COR-L47 (cell line): ENCODE measurements at regions not wholly inside any gene's neighbourhood (a gene's known extent, or its start where the extent isn't known, plus 50 kb on each side); places are given as distances from the start of the nearest gene placed in this dataset.
"Not testable (repeated sequence)": the region's sequence is repeated elsewhere in the genome, so short reads cannot be mapped to it uniquely, and the experiment has no call there.

Experiments
- DNase-seq: peaks from one replicate; lab custom pipeline; 2025; lab: John Stamatoyannopoulos, UW

DNA sequence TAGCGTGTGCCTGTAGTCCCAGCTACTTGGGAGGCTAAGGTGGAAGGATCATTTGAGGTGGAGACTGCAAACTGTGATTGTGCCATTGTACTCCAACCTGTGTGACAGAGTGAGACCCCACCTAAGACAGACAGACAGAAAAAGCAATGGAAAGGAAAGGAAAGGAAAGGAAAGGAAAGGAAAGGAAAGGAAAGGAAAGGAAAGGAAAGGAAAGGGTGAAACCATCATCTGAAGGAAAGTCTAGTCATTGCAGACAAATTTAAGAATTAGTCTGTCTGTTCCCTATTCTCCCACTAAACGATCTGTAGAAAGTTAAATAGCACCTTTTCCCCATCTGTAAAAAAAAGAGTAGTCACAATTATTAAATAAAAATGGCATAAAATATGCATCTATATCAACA lies 91.1 kb upstream of the SKAP2 start:
- DNase-seq = no peak

GRCh38 chr7:26954951-26955350 lies 90.6 kb upstream of the SKAP2 start:
- DNase-seq = no peak

DNA sequence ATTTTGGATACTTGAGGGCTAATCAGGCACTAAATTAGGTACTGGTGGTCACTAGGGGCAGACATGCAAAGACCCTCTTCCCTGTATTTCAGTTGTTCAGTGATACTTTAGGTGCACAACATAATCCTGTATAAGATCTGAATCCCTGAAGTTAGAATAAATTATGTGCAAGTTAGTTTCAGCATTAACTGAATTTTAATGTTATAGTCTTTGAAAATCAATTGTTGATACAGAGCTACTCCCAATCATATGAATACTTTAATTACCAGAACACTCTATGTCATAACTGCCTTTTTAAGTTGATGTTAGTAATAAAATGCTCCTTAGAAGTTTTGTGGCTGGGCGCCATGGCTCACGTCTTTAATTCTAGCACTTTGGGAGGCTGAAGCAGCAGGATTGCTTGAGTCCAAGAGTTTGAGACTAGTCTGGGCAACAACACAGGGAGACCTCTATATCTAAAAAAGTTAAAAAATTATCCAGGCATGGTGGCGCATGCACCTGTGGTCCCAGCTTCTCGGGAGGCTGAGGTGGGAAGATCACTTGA lies 87.1 kb upstream of the SKAP2 start:
- DNase-seq = no peak

GRCh38 chr7:26950889-26951288 lies 86.5 kb upstream of the SKAP2 start:
- no peak for DNase-seq

- DNase-seq = no peak
Observed at GRCh38 chr7:26949319-26949718, 84.9 kb upstream of the SKAP2 start.

GRCh38 chr7:26948617-26949118 lies 84.3 kb upstream of the SKAP2 start:
- no peak for DNase-seq

GRCh38 chr7:26944501-26945358 lies 80.3 kb upstream of the SKAP2 start:
- peak; percentile 40 for DNase-seq

GRCh38 chr7:26937939-26938623 lies 73.7 kb upstream of the SKAP2 start:
- no peak for DNase-seq

GRCh38 chr7:26937306-26937705 lies 72.9 kb upstream of the SKAP2 start:
- no peak for DNase-seq

DNA sequence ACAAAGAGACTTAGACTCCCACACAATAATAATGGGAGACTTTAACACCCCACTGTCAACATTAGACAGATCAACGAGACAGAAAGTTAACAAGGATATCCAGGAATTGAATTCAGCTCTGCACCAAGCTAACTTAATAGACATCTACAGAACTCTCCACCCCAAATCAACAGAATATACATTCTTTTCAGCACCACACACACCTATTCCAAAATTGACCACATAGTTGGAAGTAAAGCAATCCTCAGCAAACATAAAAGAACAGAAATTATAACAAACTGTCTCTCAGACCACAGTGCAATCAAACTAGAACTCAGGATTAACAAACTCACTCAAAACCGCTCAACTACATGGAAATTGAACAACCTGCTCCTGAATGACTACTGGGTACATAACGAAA lies 68.2 kb upstream of the SKAP2 start:
- not testable (repeated sequence) for DNase-seq

DNA sequence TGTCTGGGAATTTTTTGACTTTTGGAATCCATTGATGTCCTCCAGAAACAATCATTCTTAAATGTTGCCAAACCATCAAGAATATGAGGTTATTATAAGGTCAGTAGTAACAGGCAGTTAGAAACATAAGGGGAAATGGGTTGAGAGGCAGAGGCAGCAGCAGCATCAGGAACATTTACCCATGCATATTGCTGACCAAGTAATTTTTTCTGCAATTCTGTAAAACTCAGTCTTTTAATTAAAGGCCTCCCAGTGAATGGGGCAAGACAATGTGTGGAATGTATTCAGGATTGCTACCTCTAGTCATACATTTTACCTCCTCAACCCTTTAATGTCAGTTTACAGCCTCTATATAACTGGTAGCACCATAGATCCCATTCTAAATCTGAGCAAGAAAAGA lies 66.5 kb upstream of the SKAP2 start:
- DNase-seq = no peak

GRCh38 chr7:26930201-26930600 lies 65.8 kb upstream of the SKAP2 start:
- no peak for DNase-seq

- DNase-seq = no peak
Observed at GRCh38 chr7:26928703-26929347, 64.4 kb upstream of the SKAP2 start.

GRCh38 chr7:26925768-26926167 lies 61.4 kb upstream of the SKAP2 start:
- DNase-seq = no peak

DNA sequence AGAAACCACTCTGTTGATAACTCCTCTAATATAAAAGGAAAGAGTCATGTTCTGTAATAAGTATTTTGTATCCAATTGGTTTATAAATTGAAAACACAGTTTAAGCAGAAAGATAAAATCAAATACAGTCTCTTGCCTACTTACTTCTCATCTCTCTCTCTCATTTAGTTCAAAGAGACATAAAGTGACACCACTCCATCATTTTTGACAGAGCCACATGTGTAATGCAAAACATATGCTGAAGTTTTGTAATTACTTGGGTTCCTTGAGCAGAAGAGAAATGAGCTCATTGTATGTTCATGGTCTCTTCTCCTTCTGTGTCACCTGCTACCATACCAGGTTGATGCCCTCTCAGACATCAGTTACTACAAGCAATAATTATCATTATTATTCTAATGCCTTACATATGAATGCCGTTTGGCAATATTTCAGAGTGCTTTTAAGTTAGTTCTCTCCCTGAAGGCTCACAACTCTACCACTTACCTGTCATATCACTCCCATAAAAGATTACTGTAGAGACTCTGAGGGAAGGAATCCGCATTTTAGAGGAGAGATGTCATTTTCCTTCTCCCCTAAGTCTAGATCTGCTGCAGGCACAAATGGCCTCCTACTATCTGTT lies 59.9 kb upstream of the SKAP2 start:
- DNase-seq = no peak

DNA sequence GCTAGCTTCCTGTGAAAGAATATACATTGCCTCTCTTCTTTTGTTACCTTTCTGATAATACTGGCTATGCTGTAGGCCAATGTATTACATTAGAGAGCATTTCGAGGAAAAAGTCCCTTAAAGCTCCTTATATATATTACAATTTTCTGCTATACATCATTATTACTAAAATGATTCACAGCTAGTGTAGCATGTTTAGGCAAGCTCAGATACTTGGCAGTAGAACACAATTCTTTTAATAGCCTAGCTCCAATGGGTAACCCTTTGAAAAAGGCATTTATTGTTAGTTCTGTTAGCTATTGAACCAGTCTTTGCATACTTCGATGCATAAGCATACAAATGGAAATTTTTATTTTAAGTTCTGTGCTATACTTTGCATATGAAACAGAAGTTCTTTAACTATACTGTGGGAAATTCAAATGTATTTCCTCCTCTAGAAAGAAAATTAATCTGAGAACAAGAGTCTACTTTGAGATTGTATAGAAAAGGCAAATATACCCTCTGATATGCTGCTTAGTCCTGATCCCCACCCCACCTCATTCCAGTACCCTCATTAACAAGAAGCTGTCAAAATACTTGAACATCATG lies 55.6 kb upstream of the SKAP2 start:
- no peak for DNase-seq

DNA sequence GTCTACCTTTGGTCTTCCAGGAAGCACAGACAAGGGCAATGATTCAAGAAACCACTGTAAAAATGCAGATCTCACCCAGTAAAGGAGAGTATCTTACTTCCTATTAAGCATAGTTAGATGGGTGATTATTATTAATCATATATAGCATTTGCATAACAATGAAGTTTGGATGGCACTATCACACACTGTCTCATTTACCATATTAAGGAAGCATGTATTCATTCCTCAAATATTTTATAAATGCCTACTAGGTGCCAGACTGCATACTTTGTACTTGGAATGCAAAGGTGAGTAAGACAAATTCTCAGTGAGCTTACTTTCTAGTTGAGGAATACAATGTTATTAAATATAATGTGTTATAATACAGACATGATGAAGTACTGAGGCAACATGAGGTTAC lies 53.9 kb upstream of the SKAP2 start:
- no peak for DNase-seq

- DNase-seq = no peak
Observed at GRCh38 chr7:26916779-26917320, 52.5 kb upstream of the SKAP2 start.

- DNase-seq = no peak
Observed at GRCh38 chr7:26916336-26916735, 51.9 kb upstream of the SKAP2 start.
